GM12873 (cell line): ENCODE measurements at regions not wholly inside any gene's neighbourhood (a gene's known extent, or its start where the extent isn't known, plus 50 kb on each side); places are given as distances from the start of the nearest gene placed in this dataset.
A peak's percentile ranks its signal among the peaks of the same experiment; 100 is the strongest.

Source experiments
- TF ChIP-seq, protein P1 (sequence below): IDR thresholded peaks from 2 replicates; pipeline ENCODE4 v1.5.1; 2012; ENCODE audit warnings: low read depth, mild to moderate bottlenecking, moderate library complexity, low read length, control low read depth; ENCODE audit not compliant: insufficient read depth; ENCODE audit errors: missing control alignments

DNA sequence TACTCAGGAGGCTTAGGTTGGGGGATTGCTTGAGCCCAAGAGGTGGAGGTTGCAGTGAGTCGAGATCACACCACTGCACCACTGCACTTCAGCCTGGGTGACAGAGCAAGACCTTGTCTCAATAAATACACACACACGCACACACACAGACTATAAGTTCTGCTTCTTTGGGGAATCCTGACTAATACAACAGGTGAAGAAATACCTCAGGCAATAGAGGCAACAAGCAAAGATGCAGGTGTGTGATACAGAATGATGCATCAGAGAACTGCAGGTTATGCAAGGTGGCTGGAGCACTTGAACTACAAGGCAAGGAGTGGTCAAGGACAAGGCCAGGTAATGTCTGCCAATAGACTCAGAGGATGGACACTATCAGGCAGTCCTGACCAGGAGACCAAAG, 117.6 kb upstream of the ZNF678 start:
- TF ChIP-seq, protein P1, sequence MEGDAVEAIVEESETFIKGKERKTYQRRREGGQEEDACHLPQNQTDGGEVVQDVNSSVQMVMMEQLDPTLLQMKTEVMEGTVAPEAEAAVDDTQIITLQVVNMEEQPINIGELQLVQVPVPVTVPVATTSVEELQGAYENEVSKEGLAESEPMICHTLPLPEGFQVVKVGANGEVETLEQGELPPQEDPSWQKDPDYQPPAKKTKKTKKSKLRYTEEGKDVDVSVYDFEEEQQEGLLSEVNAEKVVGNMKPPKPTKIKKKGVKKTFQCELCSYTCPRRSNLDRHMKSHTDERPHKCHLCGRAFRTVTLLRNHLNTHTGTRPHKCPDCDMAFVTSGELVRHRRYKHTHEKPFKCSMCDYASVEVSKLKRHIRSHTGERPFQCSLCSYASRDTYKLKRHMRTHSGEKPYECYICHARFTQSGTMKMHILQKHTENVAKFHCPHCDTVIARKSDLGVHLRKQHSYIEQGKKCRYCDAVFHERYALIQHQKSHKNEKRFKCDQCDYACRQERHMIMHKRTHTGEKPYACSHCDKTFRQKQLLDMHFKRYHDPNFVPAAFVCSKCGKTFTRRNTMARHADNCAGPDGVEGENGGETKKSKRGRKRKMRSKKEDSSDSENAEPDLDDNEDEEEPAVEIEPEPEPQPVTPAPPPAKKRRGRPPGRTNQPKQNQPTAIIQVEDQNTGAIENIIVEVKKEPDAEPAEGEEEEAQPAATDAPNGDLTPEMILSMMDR, result no peak

DNA sequence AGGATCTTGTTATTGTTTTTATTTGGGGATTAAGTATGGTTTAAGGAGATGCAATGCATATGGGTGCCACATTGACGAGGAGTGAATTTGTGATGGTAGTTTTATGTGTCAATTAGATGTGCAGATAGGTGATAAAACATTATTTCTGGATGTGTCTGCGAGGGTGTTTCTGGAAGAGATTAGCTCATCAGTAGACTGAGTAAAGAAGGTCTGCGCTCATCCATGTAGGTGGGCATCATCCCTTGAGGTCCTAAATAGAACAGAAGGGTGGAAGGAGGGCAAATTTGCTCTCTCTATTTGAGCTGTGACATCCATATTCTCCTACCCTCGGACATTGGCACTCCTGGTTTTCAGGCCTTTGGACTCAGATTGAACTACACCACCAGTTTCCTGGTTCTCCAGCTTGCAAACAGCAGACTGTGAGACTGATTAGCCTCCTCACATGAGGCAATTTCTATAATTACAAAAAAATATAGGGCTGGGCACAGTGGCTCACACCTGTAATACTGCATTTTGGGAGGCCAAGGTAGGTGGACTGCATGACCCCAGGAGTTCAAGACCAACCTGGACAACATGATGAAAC, 118.2 kb upstream of the ZNF678 start:
- TF ChIP-seq, protein P1, result no peak

DNA sequence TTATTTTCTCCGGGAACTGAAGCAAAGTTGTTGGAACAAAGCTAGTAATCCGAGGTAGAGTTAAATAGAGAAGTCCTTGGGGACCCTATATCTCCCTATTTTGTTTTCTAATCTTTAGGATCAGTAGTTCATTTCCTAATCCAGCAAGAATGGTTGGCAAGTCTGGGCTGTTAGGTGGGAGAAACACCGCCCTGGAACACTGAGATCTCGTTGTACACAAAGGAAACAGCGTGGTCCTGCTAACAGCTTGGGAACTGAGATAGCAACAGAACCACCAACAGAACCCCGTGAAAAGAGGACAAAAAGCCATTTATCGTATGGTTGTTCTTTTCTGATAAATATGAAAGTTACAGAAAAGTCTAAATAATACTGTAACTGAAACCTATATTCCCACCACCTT, 121.9 kb upstream of the CDC42BPA start:
- TF ChIP-seq, protein P1, result no peak

DNA sequence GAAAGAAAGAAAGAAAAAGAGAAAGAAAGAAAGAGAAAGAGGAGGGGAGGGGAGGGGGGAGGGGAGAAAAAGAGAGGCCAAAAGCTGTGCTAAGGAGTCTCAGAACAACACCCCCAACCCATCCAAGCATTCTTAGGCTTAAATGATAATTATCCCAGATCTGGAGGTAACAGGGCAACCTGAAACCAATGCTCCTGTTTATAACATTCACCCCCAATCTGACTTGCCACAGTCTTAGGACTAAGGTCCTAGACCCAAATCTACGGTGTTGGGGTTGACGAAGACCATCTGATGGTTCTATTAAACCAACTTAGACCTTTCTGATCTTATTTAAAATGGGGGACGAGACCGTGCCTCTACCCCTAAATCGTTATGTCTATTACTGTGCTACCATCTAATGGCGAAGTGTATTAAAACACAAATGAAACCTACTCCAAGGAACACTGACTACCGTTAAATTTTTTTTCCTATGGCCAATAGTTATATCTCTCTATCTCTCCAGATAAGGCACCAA, 119.3 kb upstream of the CDC42BPA start:
- TF ChIP-seq, protein P1, result peak; percentile 11

DNA sequence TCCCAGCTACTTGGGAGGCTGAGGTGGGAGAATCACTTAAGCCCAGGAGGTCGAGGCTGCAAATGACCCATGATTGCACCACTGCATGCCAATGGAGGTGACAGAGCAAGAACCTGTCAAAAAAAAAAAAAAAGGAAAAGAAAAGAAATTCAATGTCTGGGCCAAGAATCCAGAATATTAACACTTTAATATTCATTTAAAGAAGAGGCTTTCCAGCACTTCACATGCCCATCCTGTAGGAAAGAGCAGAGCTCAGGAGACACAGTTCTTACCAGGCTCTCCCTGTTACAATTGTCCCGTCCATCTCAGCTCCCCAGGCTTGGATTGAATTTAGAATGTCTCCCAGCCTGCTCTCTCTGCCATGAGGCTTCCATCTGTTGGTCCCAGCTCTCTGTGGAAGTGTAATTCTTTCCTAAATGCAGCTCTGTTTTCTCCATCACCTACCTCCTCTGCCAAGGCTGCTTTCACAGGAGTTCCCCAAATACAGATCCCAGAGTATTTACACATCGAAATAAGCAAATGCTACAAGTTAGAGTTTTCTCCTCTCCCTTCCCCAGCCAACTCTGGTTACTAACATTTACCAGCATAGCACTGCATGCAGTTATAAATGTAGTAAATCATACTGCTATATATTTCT, 116.6 kb upstream of the CDC42BPA start:
- TF ChIP-seq, protein P1, result no peak

DNA sequence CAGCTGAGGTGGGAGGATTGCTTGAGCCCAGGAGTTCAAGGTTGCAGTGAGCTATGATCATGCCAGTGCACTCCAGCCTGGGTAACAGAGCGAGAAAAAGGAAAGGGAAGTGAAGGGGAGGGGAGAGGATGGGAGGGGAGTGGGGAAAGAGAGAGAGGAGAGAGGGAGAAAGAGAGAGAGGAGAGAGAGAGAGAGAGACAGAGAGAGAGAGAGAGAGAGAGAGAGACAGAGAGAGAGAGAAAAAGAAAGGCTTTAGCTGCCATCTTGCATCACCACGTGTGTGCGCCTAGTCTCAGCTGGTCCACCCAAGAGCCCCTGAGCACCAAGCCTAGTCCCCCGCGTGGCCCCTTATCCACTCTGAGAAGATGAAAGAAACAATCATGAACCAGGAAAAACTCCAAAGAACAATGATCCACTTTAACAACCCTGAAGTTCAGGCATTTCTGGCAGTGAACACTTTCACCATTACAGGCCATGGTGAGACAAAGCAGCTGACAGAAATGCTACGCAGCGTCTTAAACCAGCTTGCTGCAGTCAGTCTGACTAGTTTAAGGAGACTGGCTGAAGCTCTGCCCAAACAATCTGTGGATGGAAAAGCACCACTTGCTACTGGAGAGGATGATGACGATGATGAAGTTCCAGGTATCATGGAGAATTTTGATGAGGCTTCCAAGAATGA, 115.5 kb upstream of the CDC42BPA start:
- TF ChIP-seq, protein P1, result no peak

DNA sequence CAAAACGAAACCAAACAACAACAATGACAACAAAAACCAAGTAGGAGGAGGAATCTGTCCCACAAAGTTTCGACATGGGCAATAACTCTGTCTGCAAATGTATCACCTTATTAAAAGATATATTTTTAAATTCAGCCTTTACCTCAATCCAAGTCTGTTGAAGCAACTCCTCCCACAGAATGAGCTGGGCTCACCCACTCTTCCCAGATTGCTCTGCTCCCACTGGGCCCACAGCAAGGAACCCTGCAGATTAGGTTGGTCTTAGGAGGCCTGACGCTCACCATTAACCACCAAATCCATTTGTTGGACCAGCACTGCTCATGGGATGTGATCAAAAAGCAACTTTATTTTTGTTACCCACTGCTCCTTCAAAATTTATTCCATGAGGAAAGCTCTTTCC, 114.7 kb upstream of the CDC42BPA start:
- TF ChIP-seq, protein P1, result no peak
